HG03066 (cell line): ENCODE measurements at regions not wholly inside any gene's neighbourhood (a gene's known extent, or its start where the extent isn't known, plus 50 kb on each side); places are given as distances from the start of the nearest gene placed in this dataset.

ENCODE experiments used
- ATAC-seq: cut with Tn5 transposase; IDR thresholded peaks from one replicate; pipeline ENCODE4 v1.9.1; 2021; ENCODE audit warnings: low read depth; ENCODE audit not compliant: unreplicated experiment

- no peak for ATAC-seq
Observed at GRCh38 chrX:11949291-11949690, 189.0 kb upstream of the FRMPD4 start.

- ATAC-seq = no peak
Observed at GRCh38 chrX:11952176-11952720, 186.0 kb upstream of the FRMPD4 start.

GRCh38 chrX:11953615-11954014 is 184.7 kb upstream of the FRMPD4 start:
- no peak for ATAC-seq

- ATAC-seq = no peak
Observed at GRCh38 chrX:11954176-11954575, 184.1 kb upstream of the FRMPD4 start.

- no peak for ATAC-seq
Observed at GRCh38 chrX:11960031-11960430, 178.2 kb upstream of the FRMPD4 start.

GRCh38 chrX:11965436-11965835 is 172.8 kb upstream of the FRMPD4 start:
- no peak for ATAC-seq

GRCh38 chrX:11967986-11968869 is 170.0 kb upstream of the FRMPD4 start:
- no peak for ATAC-seq

GRCh38 chrX:11968991-11969390 is 169.3 kb upstream of the FRMPD4 start:
- no peak for ATAC-seq

GRCh38 chrX:11970578-11971359 is 167.5 kb upstream of the FRMPD4 start:
- ATAC-seq = no peak

- ATAC-seq = no peak
Observed at GRCh38 chrX:11976663-11977062, 161.6 kb upstream of the FRMPD4 start.

- ATAC-seq = no peak
Observed at GRCh38 chrX:11992271-11992670, 146.0 kb upstream of the FRMPD4 start.

GRCh38 chrX:11995146-11995545 is 143.1 kb upstream of the FRMPD4 start:
- ATAC-seq = no peak

- no peak for ATAC-seq
Observed at GRCh38 chrX:11996810-11997209, 141.5 kb upstream of the FRMPD4 start.

GRCh38 chrX:11998944-11999343 is 139.3 kb upstream of the FRMPD4 start:
- ATAC-seq = no peak

GRCh38 chrX:12002876-12003275 is 135.4 kb upstream of the FRMPD4 start:
- no peak for ATAC-seq

- ATAC-seq = no peak
Observed at GRCh38 chrX:12007881-12008280, 130.4 kb upstream of the FRMPD4 start.

- no peak for ATAC-seq
Observed at GRCh38 chrX:12010436-12010835, 127.8 kb upstream of the FRMPD4 start.

GRCh38 chrX:12011075-12011474 is 127.2 kb upstream of the FRMPD4 start:
- no peak for ATAC-seq

GRCh38 chrX:12013211-12013618 is 125.1 kb upstream of the FRMPD4 start:
- no peak for ATAC-seq

GRCh38 chrX:12021698-12022097 is 116.6 kb upstream of the FRMPD4 start:
- no peak for ATAC-seq

GRCh38 chrX:12026481-12026880 is 111.8 kb upstream of the FRMPD4 start:
- ATAC-seq = no peak
